NCI-H524 (cell line): ENCODE measurements at regions not wholly inside any gene's neighbourhood (a gene's known extent, or its start where the extent isn't known, plus 50 kb on each side); places are given as distances from the start of the nearest gene placed in this dataset.
"Not testable (repeated sequence)": the region's sequence is repeated elsewhere in the genome, so short reads cannot be mapped to it uniquely, and the experiment has no call there.

Experiments used
- DNase-seq, 2 experiments: peaks; one replicate each; lab custom pipeline; 2025; lab: John Stamatoyannopoulos, UW

- DNase-seq: no peak
These were observed 111.3 kb upstream of the NDUFV2 start for GRCh38 chr18:8991155-8991554.

GRCh38 chr18:8992500-8992899 is 110.0 kb upstream of the NDUFV2 start:
- not testable (repeated sequence) for DNase-seq

- no peak for DNase-seq
These were observed 107.9 kb upstream of the NDUFV2 start for GRCh38 chr18:8994603-8995002.

- no peak for DNase-seq
These were observed 107.4 kb upstream of the NDUFV2 start for GRCh38 chr18:8995096-8995495.

GRCh38 chr18:8996771-8997432 is 105.6 kb upstream of the NDUFV2 start:
- no peak for DNase-seq

GRCh38 chr18:8997634-8998033 is 104.9 kb upstream of the NDUFV2 start:
- DNase-seq: peak in 1 of 2 experiments; percentile 22

GRCh38 chr18:8998481-8999217 is 103.8 kb upstream of the NDUFV2 start:
- peak; percentile 36 to 81 for DNase-seq

- no peak for DNase-seq
These were observed 102.6 kb upstream of the NDUFV2 start for GRCh38 chr18:8999872-9000271.

GRCh38 chr18:9000733-9001132 is 101.8 kb upstream of the NDUFV2 start:
- DNase-seq: no peak

- no peak for DNase-seq
These were observed 101.3 kb upstream of the NDUFV2 start for GRCh38 chr18:9001209-9001608.

GRCh38 chr18:9003406-9004100 is 98.9 kb upstream of the NDUFV2 start:
- no peak for DNase-seq

GRCh38 chr18:9004308-9004707 is 98.2 kb upstream of the NDUFV2 start:
- not testable (repeated sequence) for DNase-seq

GRCh38 chr18:9007700-9008099 is 94.8 kb upstream of the NDUFV2 start:
- DNase-seq: not testable (repeated sequence)

GRCh38 chr18:9008200-9008708 is 94.2 kb upstream of the NDUFV2 start:
- DNase-seq: no peak

- no peak for DNase-seq
These were observed 93.5 kb upstream of the NDUFV2 start for GRCh38 chr18:9008709-9009635.

- no peak for DNase-seq
These were observed 92.6 kb upstream of the NDUFV2 start for GRCh38 chr18:9009703-9010488.

GRCh38 chr18:9011431-9011830 is 91.1 kb upstream of the NDUFV2 start:
- DNase-seq: no peak

- DNase-seq: no peak
These were observed 88.5 kb upstream of the NDUFV2 start for GRCh38 chr18:9013926-9014373.

GRCh38 chr18:9015689-9016088 is 86.8 kb upstream of the NDUFV2 start:
- DNase-seq: no peak

- no peak for DNase-seq
These were observed 85.8 kb upstream of the NDUFV2 start for GRCh38 chr18:9016633-9017166.
